ENCODE measurements at regions not wholly inside any gene's neighbourhood (a gene's known extent, or its start where the extent isn't known, plus 50 kb on each side); places are given as distances from the start of the nearest gene placed in this dataset.
"Not testable (repeated sequence)": the region's sequence is repeated elsewhere in the genome, so short reads cannot be mapped to it uniquely, and the experiment has no call there.

DNA sequence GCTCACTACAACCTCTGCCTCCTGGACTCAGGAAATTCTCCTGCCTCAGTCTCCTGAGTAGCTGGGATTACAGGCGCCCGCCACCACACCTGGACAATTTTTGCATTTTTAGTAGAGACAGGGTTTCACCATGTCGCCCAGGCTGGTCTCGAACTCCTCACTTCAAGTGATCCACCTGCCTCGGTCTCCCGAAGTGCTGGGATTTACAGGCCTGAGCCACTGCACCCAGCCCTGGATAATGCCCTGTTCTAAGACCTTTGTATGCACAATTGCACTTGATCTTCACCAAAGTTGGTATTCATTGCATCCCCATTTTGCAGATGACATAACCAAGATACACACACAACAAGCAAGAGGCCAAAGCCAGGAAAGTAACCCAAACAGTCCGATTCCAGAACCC lies 97.7 kb upstream of the CARD11 start:
- no peaks in the 10 kb centered on the region for H3K79me2 ChIP-seq (ENCODE audit: insufficient read depth, low read depth, low read length)
- TF ChIP-seq EZH2phosphoT487 (IDR thresholded peaks at IDR 0.05; ENCODE audit: borderline replicate concordance, low read depth, low read length) (no peak), CTCF (conservative IDR thresholded peaks at IDR 0.05; ENCODE audit: low read length) (no peak)
- H3K4me3 ChIP-seq (ENCODE audit: low read depth, low read length, poor library complexity, severe bottlenecking) = no peak overlapping the region
- ChIA-PET CTCF (ENCODE audit: unreplicated experiment) (no interaction called here), POLR2A (interaction anchor here (0.6 kb wide), 2 partner anchors 25 to 1262 kb away, joined by 3 to 4 read pairs; no protein-coding TSS in a partner anchor)
- DNase-seq (ENCODE audit: low spot score) = no peak
- H4K20me1 ChIP-seq (ENCODE audit: insufficient read depth, low read length) = no peaks in the 10 kb centered on the region
- no peak overlapping the region for H3K27ac ChIP-seq (ENCODE audit: low read depth, low read length, poor library complexity, severe bottlenecking)
- BruUV-seq (replicated peaks) = no TSS peak
- H3K9me2 ChIP-seq (ENCODE audit: insufficient read depth, low read length) = no peaks in the 10 kb centered on the region
- no peaks in the 10 kb centered on the region for H3K4me1 ChIP-seq (ENCODE audit: insufficient read depth, low read length, poor library complexity, severe bottlenecking)
- no peak overlapping the region for H2AFZ ChIP-seq (ENCODE audit: low read length)
- no peaks in the 10 kb centered on the region for H3K36me3 ChIP-seq (ENCODE audit: insufficient read depth, low read length)
- intact Hi-C loops (cut with micrococcal nuclease; ENCODE audit: unreplicated experiment) = no loop called here
- no peaks in the 10 kb centered on the region for H3K9me3 ChIP-seq (ENCODE audit: low read length)
- H3K4me2 ChIP-seq (ENCODE audit: low read length) = no peak overlapping the region

DNA sequence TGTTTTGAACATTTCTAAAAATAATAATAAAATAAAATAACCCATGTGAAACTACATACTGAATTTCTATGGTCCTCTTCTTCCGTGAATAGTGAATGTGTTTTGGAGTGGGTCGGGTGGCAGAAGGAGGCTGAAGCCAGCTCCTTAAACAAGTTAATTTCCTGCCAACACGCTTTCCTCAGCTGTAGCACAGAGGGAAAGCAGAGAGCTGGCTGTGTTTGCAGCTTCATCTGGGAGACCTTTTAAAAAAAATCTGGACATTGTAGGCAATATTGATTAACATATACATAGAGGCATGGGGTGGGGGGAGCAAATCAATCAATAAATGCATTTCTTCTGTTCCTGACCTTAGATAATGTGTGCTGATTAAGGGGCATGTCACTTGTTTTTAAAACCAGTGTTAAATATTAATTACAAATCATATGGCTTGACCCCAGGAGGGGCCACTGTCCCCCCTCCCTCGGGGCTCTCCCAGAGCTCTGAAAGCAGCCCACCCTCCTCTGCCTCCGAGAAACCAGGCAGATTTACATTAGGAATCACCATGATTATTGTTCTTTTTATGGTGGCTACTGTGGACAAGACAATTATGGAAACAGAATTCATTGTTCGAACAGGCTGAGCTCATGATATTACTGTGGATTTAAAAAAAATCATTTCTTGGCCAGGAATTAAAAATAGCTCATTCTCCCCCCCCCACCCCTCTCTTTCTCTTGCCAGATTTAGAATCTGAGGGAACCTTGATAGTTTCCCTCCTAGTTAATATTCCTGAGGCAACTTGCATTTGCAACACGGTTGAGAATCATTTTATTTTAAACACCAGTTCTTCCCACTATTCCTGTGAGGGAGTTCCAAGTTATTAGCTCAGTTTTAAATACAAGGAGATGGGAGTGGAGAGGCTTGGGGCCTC lies 100.5 kb upstream of the CARD11 start:
- no peaks in the 10 kb centered on the region for H3K9me3 ChIP-seq (ENCODE audit: low read length)
- BruUV-seq (replicated peaks) = no TSS peak
- no peaks in the 10 kb centered on the region for H3K36me3 ChIP-seq (ENCODE audit: insufficient read depth, low read length)
- intact Hi-C loops (cut with micrococcal nuclease; ENCODE audit: unreplicated experiment) = no loop called here
- no peaks in the 10 kb centered on the region for H3K4me1 ChIP-seq (ENCODE audit: insufficient read depth, low read length, poor library complexity, severe bottlenecking)
- no peaks in the 10 kb centered on the region for H4K20me1 ChIP-seq (ENCODE audit: insufficient read depth, low read length)
- POLR2A ChIA-PET = interaction anchor here (0.6 to 1.2 kb wide), 6 partner anchors 10 to 482 kb away, joined by 3 to 6 read pairs (median 3); no protein-coding TSS in a partner anchor
- H3K4me2 ChIP-seq (ENCODE audit: low read length) = no peak overlapping the region
- no peaks in the 10 kb centered on the region for H3K79me2 ChIP-seq (ENCODE audit: insufficient read depth, low read depth, low read length)
- no peak overlapping the region for H3K4me3 ChIP-seq (ENCODE audit: low read depth, low read length, poor library complexity, severe bottlenecking)
- H3K27ac ChIP-seq (ENCODE audit: low read depth, low read length, poor library complexity, severe bottlenecking) = no peak overlapping the region
- TF ChIP-seq CTCF (conservative IDR thresholded peaks at IDR 0.05; ENCODE audit: low read length) (no peak), EZH2phosphoT487 (IDR thresholded peaks at IDR 0.05; ENCODE audit: borderline replicate concordance, low read depth, low read length) (no peak)
- no peak overlapping the region for H2AFZ ChIP-seq (ENCODE audit: low read length)
- no peaks in the 10 kb centered on the region for H3K9me2 ChIP-seq (ENCODE audit: insufficient read depth, low read length)
- CTCF ChIA-PET (ENCODE audit: unreplicated experiment) = no interaction called here
- no peak for DNase-seq (ENCODE audit: low spot score)

DNA sequence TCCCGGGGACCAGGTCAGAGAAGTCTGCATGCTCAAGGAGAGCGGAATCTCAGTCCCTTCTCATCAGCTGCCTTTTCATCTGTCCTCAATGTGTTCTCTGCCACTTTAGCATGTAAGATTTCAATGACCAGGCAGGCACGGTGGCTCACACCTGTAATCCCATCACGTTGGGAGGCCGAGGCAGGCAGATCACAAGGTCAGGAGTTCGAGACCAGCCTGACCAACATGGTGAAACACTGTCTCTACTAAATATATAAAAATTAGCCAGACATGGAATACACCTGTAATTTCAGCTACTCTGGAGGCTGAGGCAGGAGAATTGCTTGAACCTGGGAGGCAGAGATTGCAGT lies 101.1 kb upstream of the CARD11 start:
- BruUV-seq (replicated peaks) = not testable (repeated sequence)

More for the DNA sequence above, 101.1 kb upstream of the CARD11 start:
- H2AFZ ChIP-seq (ENCODE audit: low read length); H3K4me3 ChIP-seq (ENCODE audit: low read depth, low read length, poor library complexity, severe bottlenecking); H3K9me3 ChIP-seq (ENCODE audit: low read length); H4K20me1 ChIP-seq (ENCODE audit: insufficient read depth, low read length); DNase-seq (ENCODE audit: low spot score); CTCF ChIA-PET (ENCODE audit: unreplicated experiment); H3K36me3 ChIP-seq (ENCODE audit: insufficient read depth, low read length); H3K9me2 ChIP-seq (ENCODE audit: insufficient read depth, low read length); intact Hi-C loops (cut with micrococcal nuclease; ENCODE audit: unreplicated experiment); H3K4me1 ChIP-seq (ENCODE audit: insufficient read depth, low read length, poor library complexity, severe bottlenecking); H3K27ac ChIP-seq (ENCODE audit: low read depth, low read length, poor library complexity, severe bottlenecking); H3K79me2 ChIP-seq (ENCODE audit: insufficient read depth, low read depth, low read length); H3K4me2 ChIP-seq (ENCODE audit: low read length): not testable (repeated sequence)
- POLR2A ChIA-PET = interaction anchor here (0.6 to 1.2 kb wide), 2 partner anchors 12 to 481 kb away, joined by 3 to 6 read pairs; no protein-coding TSS in a partner anchor
